RWPE2 (cell line): ENCODE measurements at regions not wholly inside any gene's neighbourhood (a gene's known extent, or its start where the extent isn't known, plus 50 kb on each side); places are given as distances from the start of the nearest gene placed in this dataset.

ENCODE experiments used
- ATAC-seq: fragments of 200-7000 bp; cut with Tn5 transposase; 3 replicates; pipeline ENCODE4 v1.9.1; 2021; ENCODE audit warnings: low read depth
- DNase-seq: peaks from one replicate; pipeline ENCODE4 v3.0.0-alpha.2; 2020; ENCODE audit warnings: low spot score
- H3K27ac ChIP-seq: fragments of 450-650 bp; 2 replicates; pipeline ENCODE4 v1.5.1; 2017; ENCODE audit warnings: mild to moderate bottlenecking; ENCODE audit not compliant: poor library complexity, severe bottlenecking
- H3K27me3 ChIP-seq: fragments of 250-450 bp; sonication (Bioruptor Pico); 2 replicates; pipeline ENCODE4 v1.5.1; 2021; ENCODE audit warnings: mild to moderate bottlenecking, moderate library complexity; ENCODE audit not compliant: insufficient read depth, poor library complexity, severe bottlenecking
- H3K36me3 ChIP-seq: fragments of 250-450 bp; sonication (Bioruptor Pico); 2 replicates; pipeline ENCODE4 v1.5.1; 2020; ENCODE audit warnings: low read depth, mild to moderate bottlenecking, moderate library complexity
- H3K4me1 ChIP-seq: fragments of 250-450 bp; sonication (Bioruptor Pico); 2 replicates; pipeline ENCODE4 v1.5.1; 2021; ENCODE audit warnings: mild to moderate bottlenecking, moderate library complexity; ENCODE audit not compliant: insufficient read depth, poor library complexity, severe bottlenecking
- H3K4me3 ChIP-seq: fragments of 250-450 bp; sonication (Bioruptor Pico); 2 replicates; pipeline ENCODE4 v1.5.1; 2021; ENCODE audit warnings: mild to moderate bottlenecking, moderate library complexity; ENCODE audit not compliant: severe bottlenecking
- H3K9me3 ChIP-seq: fragments of 250-450 bp; sonication (Bioruptor Pico); 2 replicates; pipeline ENCODE4 v1.5.1; 2021; ENCODE audit warnings: mild to moderate bottlenecking, moderate library complexity; ENCODE audit not compliant: severe bottlenecking
- CTCF ChIP-seq: fragments of 450-650 bp; IDR thresholded peaks from one replicate; pipeline ENCODE4 v1.5.1; 2017; ENCODE audit warnings: mild to moderate bottlenecking, moderate library complexity; ENCODE audit not compliant: poor library complexity, severe bottlenecking

GRCh38 chr3:40764747-40765146, 240.0 kb downstream of the ZNF621 start:
- H3K27me3 ChIP-seq: no peaks in the 10 kb centered on the region
- H3K36me3 ChIP-seq: no peaks in the 10 kb centered on the region
- no peak overlapping the region for H3K27ac ChIP-seq
- no peak for TF ChIP-seq CTCF
- no peak overlapping the region for H3K4me3 ChIP-seq
- ATAC-seq (no peak), DNase-seq (no peak)
- no peaks in the 10 kb centered on the region for H3K4me1 ChIP-seq
- H3K9me3 ChIP-seq: no peaks in the 10 kb centered on the region

GRCh38 chr3:40765884-40766283, 241.1 kb downstream of the ZNF621 start:
- Histone ChIP-seq H3K4me3 (no peak overlapping the region), H3K36me3 (no peaks in the 10 kb centered on the region), H3K4me1 (no peaks in the 10 kb centered on the region), H3K27ac (no peak overlapping the region), H3K27me3 (no peaks in the 10 kb centered on the region), H3K9me3 (no peaks in the 10 kb centered on the region)
- no peak for DNase-seq
- no peak for ATAC-seq
- TF ChIP-seq CTCF: no peak

- no peaks in the 10 kb centered on the region for H3K4me1 ChIP-seq
These were observed 241.6 kb downstream of the ZNF621 start for GRCh38 chr3:40766396-40766795.

GRCh38 chr3:40768046-40768445, 243.3 kb downstream of the ZNF621 start:
- Histone ChIP-seq H3K9me3 (peaks cover under 1% of the 10 kb centered on the region), H3K4me3 (no peak overlapping the region), H3K27me3 (no peaks in the 10 kb centered on the region), H3K36me3 (no peaks in the 10 kb centered on the region), H3K4me1 (no peaks in the 10 kb centered on the region), H3K27ac (no peak overlapping the region)
- no peak for DNase-seq
- ATAC-seq: no peak
- no peak for TF ChIP-seq CTCF

More at GRCh38 chr3:40766396-40766795, 241.6 kb downstream of the ZNF621 start:
- no peaks in the 10 kb centered on the region for H3K36me3 ChIP-seq
- no peak overlapping the region for H3K27ac ChIP-seq
- H3K27me3 ChIP-seq: no peaks in the 10 kb centered on the region
- TF ChIP-seq CTCF: no peak
- DNase-seq (no peak), ATAC-seq (no peak)
- H3K4me3 ChIP-seq: no peak overlapping the region
- no peaks in the 10 kb centered on the region for H3K9me3 ChIP-seq

GRCh38 chr3:40768536-40768935, 243.8 kb downstream of the ZNF621 start:
- DNase-seq (no peak), ATAC-seq (0 out of 3 replicates have a peak, but pooled peaks have one; percentile 38)
- no peak overlapping the region for H3K27ac ChIP-seq
- H3K27me3 ChIP-seq: no peaks in the 10 kb centered on the region
- H3K36me3 ChIP-seq: no peaks in the 10 kb centered on the region
- no peak overlapping the region for H3K4me3 ChIP-seq
- no peaks in the 10 kb centered on the region for H3K4me1 ChIP-seq
- H3K9me3 ChIP-seq: peaks cover 1% of the 10 kb centered on the region
- no peak for TF ChIP-seq CTCF
